ENCODE measurements at regions not wholly inside any gene's neighbourhood (a gene's known extent, or its start where the extent isn't known, plus 50 kb on each side); places are given as distances from the start of the nearest gene placed in this dataset.

- H3K27me3 ChIP-seq = no peaks in the 10 kb centered on the region
- no peaks in the 10 kb centered on the region for H3K9me3 ChIP-seq
- no peak overlapping the region for H3K4me3 ChIP-seq
- TF ChIP-seq POLR2AphosphoS5 (IDR thresholded peaks at IDR 0.05; ENCODE audit: insufficient read depth in 1 of 2, low read depth in 1 of 2) (no peak), CTCF (IDR thresholded peaks at IDR 0.05) (no peak), POLR2A (IDR thresholded peaks at IDR 0.05) (no peak)
- no peak overlapping the region for H3K27ac ChIP-seq
- intact Hi-C loops (cut with DNase I) = no loop called here
- no peaks in the 10 kb centered on the region for H3K4me1 ChIP-seq
- DNase-seq (ENCODE audit: extremely low spot score in 2 of 2) = no peak
- H3K36me3 ChIP-seq = no peaks in the 10 kb centered on the region
Observed at GRCh38 chr15:36430280-36430679, 149.1 kb upstream of the CDIN1 start.

- no peaks in the 10 kb centered on the region for H3K4me1 ChIP-seq
- H3K9me3 ChIP-seq = no peaks in the 10 kb centered on the region
- DNase-seq (ENCODE audit: extremely low spot score in 2 of 2) = no peak
- no peaks in the 10 kb centered on the region for H3K36me3 ChIP-seq
- H3K27me3 ChIP-seq = no peaks in the 10 kb centered on the region
- no peak for TF ChIP-seq POLR2A (IDR thresholded peaks at IDR 0.05)
- no peak for TF ChIP-seq POLR2AphosphoS5 (IDR thresholded peaks at IDR 0.05; ENCODE audit: insufficient read depth in 1 of 2, low read depth in 1 of 2)
- no peak for TF ChIP-seq CTCF (IDR thresholded peaks at IDR 0.05)
- intact Hi-C loops (cut with DNase I) = no loop called here
- H3K4me3 ChIP-seq = no peak overlapping the region
- H3K27ac ChIP-seq = no peak overlapping the region
Observed at GRCh38 chr15:36430726-36431265, 148.6 kb upstream of the CDIN1 start.

- Histone ChIP-seq H3K4me1 (no peaks in the 10 kb centered on the region), H3K4me3 (no peak overlapping the region), H3K36me3 (no peaks in the 10 kb centered on the region), H3K9me3 (no peaks in the 10 kb centered on the region), H3K27me3 (no peaks in the 10 kb centered on the region), H3K27ac (no peak overlapping the region)
- no peak for TF ChIP-seq POLR2A (IDR thresholded peaks at IDR 0.05)
- no peak for TF ChIP-seq CTCF (IDR thresholded peaks at IDR 0.05)
- no peak for TF ChIP-seq POLR2AphosphoS5 (IDR thresholded peaks at IDR 0.05; ENCODE audit: insufficient read depth in 1 of 2, low read depth in 1 of 2)
- no peak for DNase-seq (ENCODE audit: extremely low spot score in 2 of 2)
- intact Hi-C loops (cut with DNase I) = no loop called here
Observed at GRCh38 chr15:36432161-36432560, 147.3 kb upstream of the CDIN1 start.

- TF ChIP-seq CTCF (IDR thresholded peaks at IDR 0.05) = no peak
- no peak for TF ChIP-seq POLR2AphosphoS5 (IDR thresholded peaks at IDR 0.05; ENCODE audit: insufficient read depth in 1 of 2, low read depth in 1 of 2)
- no peak for TF ChIP-seq POLR2A (IDR thresholded peaks at IDR 0.05)
- DNase-seq (ENCODE audit: extremely low spot score in 2 of 2) = no peak
- Histone ChIP-seq H3K36me3 (no peaks in the 10 kb centered on the region), H3K9me3 (no peaks in the 10 kb centered on the region), H3K4me1 (no peaks in the 10 kb centered on the region), H3K4me3 (no peak overlapping the region), H3K27ac (no peak overlapping the region), H3K27me3 (no peaks in the 10 kb centered on the region)
- intact Hi-C loops (cut with DNase I) = no loop called here
Observed at GRCh38 chr15:36434177-36434576, 145.2 kb upstream of the CDIN1 start.

GRCh38 chr15:36438499-36438898 is 140.9 kb upstream of the CDIN1 start:
- DNase-seq (ENCODE audit: extremely low spot score in 2 of 2) = no peak
- H3K9me3 ChIP-seq = no peaks in the 10 kb centered on the region
- intact Hi-C loops (cut with DNase I) = no loop called here

More at GRCh38 chr15:36438499-36438898, 140.9 kb upstream of the CDIN1 start:
- Histone ChIP-seq H3K4me3 (no peak overlapping the region), H3K36me3 (no peaks in the 10 kb centered on the region), H3K27ac (no peak overlapping the region), H3K4me1 (no peaks in the 10 kb centered on the region), H3K27me3 (no peaks in the 10 kb centered on the region)
- TF ChIP-seq POLR2AphosphoS5 (IDR thresholded peaks at IDR 0.05; ENCODE audit: insufficient read depth in 1 of 2, low read depth in 1 of 2) = no peak
- no peak for TF ChIP-seq CTCF (IDR thresholded peaks at IDR 0.05)
- TF ChIP-seq POLR2A (IDR thresholded peaks at IDR 0.05) = no peak

Measured in vagina (tissue), 2 donors.